Gastrocnemius medialis (tissue), 4 donors: ENCODE measurements at regions not wholly inside any gene's neighbourhood (a gene's known extent, or its start where the extent isn't known, plus 50 kb on each side); places are given as distances from the start of the nearest gene placed in this dataset.

Source experiments
- CTCF ChIP-seq, 5 experiments: fragments of 450-650 bp in 3 of 5; fragments of 200-600 bp in 2 of 5; sonication (generic) in 2 of 5; IDR thresholded peaks in 4 of 5; conservative IDR thresholded peaks in 1 of 5; 1 replicate in 4 of 5; 2 replicates in 1 of 5; pipeline ENCODE4 v1.5.1; 2016 to 2019; ENCODE audit warnings: antibody characterized with exemption in 5 of 5, mild to moderate bottlenecking in 3 of 5, moderate library complexity in 3 of 5
- POLR2A ChIP-seq, 2 donors: fragments of 450-650 bp; IDR thresholded peaks; one replicate each; pipeline ENCODE4 v1.6.1; 2017; ENCODE audit warnings: antibody characterized with exemption in 2 of 2, mild to moderate bottlenecking in 2 of 2, moderate library complexity in 2 of 2

- TF ChIP-seq POLR2A (IDR thresholded peaks at IDR 0.05) = no peak
- no peak for TF ChIP-seq CTCF (IDR thresholded peaks at IDR 0.05 in 4 of 5, conservative IDR thresholded peaks at IDR 0.05 in 1 of 5)
These were observed 160.4 kb downstream of the TPBG start for GRCh38 chr6:82524031-82524430.
